BJ (cell line): ENCODE measurements at regions not wholly inside any gene's neighbourhood (a gene's known extent, or its start where the extent isn't known, plus 50 kb on each side); places are given as distances from the start of the nearest gene placed in this dataset.

Experiments used
- CTCF ChIA-PET: fragments of 350-600 bp; formaldehyde crosslinking; extraction: SDS; loops from one replicate; lab custom pipeline; 2021; ENCODE audit warnings: antibody characterized with exemption, inconsistent platforms; lab: Yijun Ruan, JAX
- POLR2A ChIA-PET: fragments of 300-600 bp; sonication (Branson Sonifier 250); formaldehyde crosslinking; extraction: SDS; loops from one replicate; lab custom pipeline; 2021; ENCODE audit warnings: antibody characterized with exemption; lab: Charles Lee
- DNase-seq: peaks from one replicate; pipeline ENCODE4 v3.0.0-alpha.2; 2011; ENCODE audit warnings: low read depth
- H3K27me3 ChIP-seq: 2 replicates; pipeline ENCODE4 v1.6.0; 2011; ENCODE audit warnings: low read length; ENCODE audit not compliant: control insufficient read depth, insufficient read depth
- H3K36me3 ChIP-seq: 2 replicates; pipeline ENCODE4 v1.5.1; 2011; ENCODE audit warnings: low read length; ENCODE audit not compliant: control insufficient read depth, insufficient read depth
- H3K4me3 ChIP-seq: 2 replicates; pipeline ENCODE4 v1.5.1; 2011; ENCODE audit warnings: low read depth, mild to moderate bottlenecking, control low read depth, low read length
- CTCF ChIP-seq: IDR thresholded peaks from 2 replicates; pipeline ENCODE4 v1.5.1; 2011; ENCODE audit warnings: low read depth, mild to moderate bottlenecking, control low read depth, inconsistent platforms, low read length, moderate library complexity; ENCODE audit not compliant: insufficient read depth

- ChIA-PET POLR2A (no interaction called here), CTCF (no interaction called here)
- no peaks in the 10 kb centered on the region for H3K36me3 ChIP-seq
- no peak overlapping the region for H3K4me3 ChIP-seq
- DNase-seq: no peak
- TF ChIP-seq CTCF: no peak
- H3K27me3 ChIP-seq: peaks cover 3% of the 10 kb centered on the region
Measured at GRCh38 chr14:101187816-101188570, 284.5 kb upstream of the RTL1 start.

- CTCF ChIA-PET: no interaction called here
- DNase-seq: no peak
- no peaks in the 10 kb centered on the region for H3K36me3 ChIP-seq
- POLR2A ChIA-PET: no interaction called here
- peaks cover 3% of the 10 kb centered on the region for H3K27me3 ChIP-seq
- H3K4me3 ChIP-seq: no peak overlapping the region
- no peak for TF ChIP-seq CTCF
Measured at GRCh38 chr14:101188571-101188915, 285.0 kb upstream of the RTL1 start.

GRCh38 chr14:101189266-101189665 is 285.7 kb upstream of the RTL1 start:
- CTCF ChIA-PET: no interaction called here
- TF ChIP-seq CTCF: no peak
- H3K4me3 ChIP-seq: no peak overlapping the region
- POLR2A ChIA-PET: no interaction called here
- H3K36me3 ChIP-seq: no peaks in the 10 kb centered on the region
- H3K27me3 ChIP-seq: peaks cover 3% of the 10 kb centered on the region
- no peak for DNase-seq

- no peak for DNase-seq
- TF ChIP-seq CTCF: no peak
- ChIA-PET CTCF (no interaction called here), POLR2A (no interaction called here)
- H3K4me3 ChIP-seq: no peak overlapping the region
- no peaks in the 10 kb centered on the region for H3K36me3 ChIP-seq
- H3K27me3 ChIP-seq: peaks cover 3% of the 10 kb centered on the region
Measured at GRCh38 chr14:101189962-101190560, 286.5 kb upstream of the RTL1 start.

- TF ChIP-seq CTCF: no peak
- Histone ChIP-seq H3K4me3 (no peak overlapping the region), H3K27me3 (peaks cover 3% of the 10 kb centered on the region), H3K36me3 (no peaks in the 10 kb centered on the region)
- CTCF ChIA-PET: no interaction called here
- POLR2A ChIA-PET: no interaction called here
- no peak for DNase-seq
Measured at GRCh38 chr14:101191101-101191720, 287.7 kb upstream of the RTL1 start.
